GM18907 (cell line): ENCODE measurements at regions not wholly inside any gene's neighbourhood (a gene's known extent, or its start where the extent isn't known, plus 50 kb on each side); places are given as distances from the start of the nearest gene placed in this dataset.

Experiments used
- ATAC-seq: cut with Tn5 transposase; IDR thresholded peaks from one replicate; pipeline ENCODE4 v1.9.1; 2021; ENCODE audit warnings: mild to moderate bottlenecking, moderate library complexity; ENCODE audit not compliant: unreplicated experiment

DNA sequence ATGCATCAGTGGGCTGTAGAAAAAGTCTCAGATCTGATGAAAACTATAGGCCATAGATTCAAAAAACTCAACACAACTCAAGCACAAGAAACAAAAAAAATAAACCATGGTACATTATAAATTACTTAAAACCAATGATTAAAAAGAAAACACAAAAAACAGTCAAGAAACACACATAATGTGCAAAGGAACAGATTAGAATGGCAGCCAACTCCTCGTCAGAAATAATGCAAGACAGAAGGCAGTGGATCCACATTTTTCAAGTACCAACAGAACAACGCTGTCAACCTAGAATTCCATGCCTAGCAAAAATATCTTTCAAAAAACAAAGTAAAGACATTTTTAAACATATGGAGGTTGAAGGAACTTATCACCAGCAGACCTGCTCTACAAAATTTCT, 69.7 kb downstream of the PSMB1 start:
- no peak for ATAC-seq

GRCh38 chr6:170480050-170480692, 72.9 kb downstream of the PSMB1 start:
- ATAC-seq: no peak

DNA sequence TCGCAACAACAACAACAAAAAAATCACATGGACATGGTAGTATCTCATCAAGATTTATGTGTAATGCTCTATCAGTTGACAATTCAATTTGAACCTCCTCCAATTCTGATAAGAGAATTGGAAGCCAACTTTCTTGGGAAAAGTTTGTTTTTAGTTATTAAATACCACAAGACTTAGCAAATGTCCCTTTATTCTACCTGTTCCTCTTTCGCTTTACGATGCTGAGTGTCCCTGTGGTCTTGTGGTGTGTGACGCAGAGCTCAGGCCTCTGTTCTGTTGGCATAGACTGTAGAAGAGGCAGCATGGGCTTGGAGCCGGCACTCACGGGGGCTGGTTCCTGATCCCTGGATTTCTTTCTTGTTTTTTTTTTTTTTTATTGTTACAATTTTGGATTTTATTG, 76.7 kb downstream of the PSMB1 start:
- ATAC-seq: no peak

DNA sequence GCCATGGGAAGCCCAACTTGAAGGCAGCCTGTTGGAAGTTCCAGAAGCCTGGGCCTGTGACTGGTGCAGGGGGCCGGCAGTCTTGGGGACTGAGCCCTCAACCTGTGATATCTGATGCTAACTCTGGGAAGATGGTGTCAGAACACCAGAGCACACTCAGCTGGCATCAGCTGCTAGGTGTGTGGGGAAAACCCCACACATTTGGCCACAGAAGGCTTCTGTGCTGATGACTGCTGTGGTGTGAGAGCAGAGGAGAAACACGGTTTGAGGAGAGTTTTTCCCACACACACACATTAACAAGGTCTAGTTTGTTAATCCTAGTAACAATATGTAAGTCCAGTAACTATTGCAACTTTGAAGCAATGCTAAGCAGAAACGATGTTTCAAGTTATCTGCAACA, 78.0 kb downstream of the PSMB1 start:
- no peak for ATAC-seq

DNA sequence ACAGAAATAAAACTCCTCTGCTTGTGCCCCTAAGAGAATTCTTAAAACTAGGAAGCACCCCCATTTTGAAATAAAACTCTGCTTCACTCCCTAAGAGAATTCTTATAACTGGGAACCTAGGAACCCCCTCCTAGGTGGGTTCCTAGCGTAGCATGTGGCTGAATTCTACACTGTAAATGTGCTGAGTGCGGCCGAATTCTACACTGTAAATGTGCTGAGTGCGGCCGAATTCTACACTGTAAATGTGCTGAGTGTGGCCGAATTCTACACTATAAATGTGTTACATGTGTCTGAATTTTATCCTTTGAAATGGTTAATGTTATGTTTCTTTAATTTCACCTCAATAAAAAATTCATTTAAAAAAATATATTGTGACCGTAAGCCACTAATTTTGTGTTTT, 79.3 kb downstream of the PSMB1 start:
- no peak for ATAC-seq

DNA sequence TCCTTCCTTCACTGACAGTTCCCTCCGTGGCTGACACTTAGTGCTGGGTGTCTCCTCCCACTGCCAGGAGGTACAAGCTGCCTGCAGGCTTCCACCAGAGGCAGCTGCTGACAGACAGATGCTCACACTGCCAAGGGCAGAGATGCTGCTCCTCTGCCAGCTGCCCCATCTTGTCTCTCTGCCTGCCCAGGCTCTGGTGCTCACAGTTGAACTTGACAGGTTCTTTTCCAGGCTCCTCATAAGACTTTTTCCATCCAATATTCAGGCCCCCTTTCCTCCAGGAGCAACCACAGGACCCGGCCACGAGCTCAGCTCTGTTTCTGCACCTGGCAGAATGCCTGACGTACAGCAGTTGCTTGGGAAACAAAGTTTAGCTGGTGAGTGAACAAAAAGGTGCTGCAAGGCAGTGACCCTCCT, 79.8 kb downstream of the PSMB1 start:
- no peak for ATAC-seq

DNA sequence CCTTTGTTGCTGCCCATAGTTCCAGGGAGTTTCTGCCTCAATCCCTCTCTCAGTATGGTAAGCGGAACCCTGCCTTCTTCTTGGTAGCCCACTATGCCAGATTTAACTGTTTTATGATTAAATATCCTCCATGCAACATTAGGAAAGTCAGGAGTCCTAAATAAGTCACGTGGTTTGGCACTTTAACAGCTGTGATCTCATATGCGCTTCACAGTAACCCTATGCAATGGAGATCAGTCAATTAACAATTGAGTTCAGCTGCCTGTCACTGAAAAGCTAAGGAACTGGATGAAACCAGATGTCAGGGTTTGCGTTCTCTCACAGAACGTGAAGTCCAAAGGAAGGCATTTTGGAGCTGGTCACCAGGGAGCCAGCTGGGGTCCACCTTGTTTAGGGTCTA, 81.6 kb downstream of the PSMB1 start:
- no peak for ATAC-seq

DNA sequence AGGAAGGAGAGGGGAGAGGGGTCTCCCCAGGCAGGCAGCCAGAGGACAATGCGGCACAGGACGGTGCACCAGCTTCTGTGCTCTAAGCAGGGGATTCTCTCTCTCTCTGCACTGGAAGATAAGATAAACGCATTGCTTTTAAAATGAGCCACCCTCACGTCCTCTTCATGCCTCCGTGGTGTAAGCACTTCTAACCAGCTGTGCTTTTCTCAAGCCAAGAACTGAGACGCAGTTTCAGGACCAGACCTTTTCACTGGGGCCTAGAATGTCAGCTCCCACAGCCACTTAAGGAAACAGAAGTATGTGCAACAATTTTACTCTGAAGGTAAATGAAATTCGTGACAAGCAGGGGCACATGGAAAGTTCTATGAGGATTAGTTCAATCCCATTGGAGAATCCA, 82.4 kb downstream of the PSMB1 start:
- no peak for ATAC-seq

- ATAC-seq: no peak
These were observed 88.6 kb downstream of the PSMB1 start for GRCh38 chr6:170464524-170464979.

DNA sequence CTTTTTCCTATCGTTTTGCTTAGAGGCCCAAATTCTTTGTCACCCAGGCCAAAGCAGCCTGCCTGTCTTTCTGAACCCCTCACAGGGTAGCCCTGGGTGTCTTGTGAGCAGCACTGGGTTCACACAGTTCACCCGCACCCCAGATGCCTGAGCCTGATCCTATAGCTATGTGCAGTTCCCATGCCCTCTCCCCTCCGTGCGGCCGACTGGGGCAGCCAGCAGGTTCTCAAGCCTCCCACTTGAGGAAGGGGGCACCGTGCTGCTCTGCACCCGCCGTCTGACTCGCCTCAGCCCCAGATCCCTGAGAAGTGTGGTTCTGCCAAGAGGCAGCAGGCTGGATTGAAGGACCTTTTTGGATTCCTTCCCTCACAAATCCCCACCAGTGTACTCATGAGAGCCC, 89.0 kb downstream of the PSMB1 start:
- ATAC-seq: no peak

- no peak for ATAC-seq
These were observed 89.9 kb downstream of the PSMB1 start for GRCh38 chr6:170463101-170463721.

GRCh38 chr6:170462366-170463020, 90.6 kb downstream of the PSMB1 start:
- no peak for ATAC-seq

DNA sequence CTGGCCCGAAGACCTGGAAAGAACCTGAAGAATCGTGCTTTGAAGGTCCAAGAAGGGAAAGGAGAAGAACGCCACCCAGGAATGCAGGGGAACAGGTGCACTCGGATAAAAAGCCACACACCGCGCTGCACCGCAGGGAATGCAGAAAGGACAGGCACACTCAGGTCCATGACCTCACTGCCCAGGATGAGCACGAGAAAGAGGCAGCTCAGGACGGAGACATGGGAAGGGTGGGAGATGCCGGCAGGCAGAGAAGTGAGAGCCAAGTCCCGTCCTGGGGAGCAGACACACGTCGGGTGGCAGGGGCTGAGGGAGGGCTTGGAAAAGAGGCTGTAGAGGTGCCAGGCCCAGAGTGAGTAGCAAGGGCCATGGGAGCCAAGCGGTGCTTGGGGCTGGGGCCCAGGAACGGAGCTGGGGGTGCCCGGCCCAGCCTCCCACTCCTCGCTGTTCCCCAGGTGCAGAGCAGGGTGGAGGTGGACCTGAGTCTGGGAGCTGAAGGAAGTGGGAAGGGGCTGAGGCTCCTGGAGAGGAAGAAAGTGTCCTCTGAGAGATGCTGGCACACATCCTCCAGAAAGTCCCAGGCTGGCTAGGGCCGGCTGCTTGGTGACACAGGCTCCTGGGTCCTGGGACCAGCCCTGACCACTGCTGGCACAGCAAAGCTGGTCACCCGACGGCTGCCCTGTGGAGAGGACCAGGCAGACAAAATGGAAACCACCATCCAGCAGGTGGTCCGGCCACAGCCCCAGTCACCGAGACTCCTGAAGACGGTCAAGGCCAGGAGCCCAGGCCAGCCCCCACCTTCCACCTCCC, 91.3 kb downstream of the PSMB1 start:
- no peak for ATAC-seq

DNA sequence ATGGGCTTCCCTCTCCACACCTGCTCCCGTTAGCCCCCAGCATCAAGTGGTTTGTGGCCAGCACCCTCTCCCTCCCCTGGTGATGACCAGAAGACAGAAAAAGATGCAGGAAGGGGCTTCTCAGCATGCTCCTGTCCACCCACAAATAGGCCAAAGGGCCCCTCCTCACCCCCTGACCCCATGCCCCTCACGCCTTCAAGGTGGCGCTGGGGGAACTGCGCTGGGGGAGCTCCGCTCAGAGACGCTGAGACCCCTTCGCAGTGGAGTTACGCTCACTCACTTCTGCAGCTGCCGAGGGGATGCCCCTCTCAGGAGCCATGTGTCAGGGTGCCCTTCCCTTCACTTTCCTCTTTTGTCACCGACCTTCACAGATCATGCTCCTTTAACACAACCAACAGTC, 92.0 kb downstream of the PSMB1 start:
- no peak for ATAC-seq

GRCh38 chr6:170460641-170461040, 92.5 kb downstream of the PSMB1 start:
- no peak for ATAC-seq

GRCh38 chr6:170459451-170459850, 93.7 kb downstream of the PSMB1 start:
- ATAC-seq: peak; percentile 85

DNA sequence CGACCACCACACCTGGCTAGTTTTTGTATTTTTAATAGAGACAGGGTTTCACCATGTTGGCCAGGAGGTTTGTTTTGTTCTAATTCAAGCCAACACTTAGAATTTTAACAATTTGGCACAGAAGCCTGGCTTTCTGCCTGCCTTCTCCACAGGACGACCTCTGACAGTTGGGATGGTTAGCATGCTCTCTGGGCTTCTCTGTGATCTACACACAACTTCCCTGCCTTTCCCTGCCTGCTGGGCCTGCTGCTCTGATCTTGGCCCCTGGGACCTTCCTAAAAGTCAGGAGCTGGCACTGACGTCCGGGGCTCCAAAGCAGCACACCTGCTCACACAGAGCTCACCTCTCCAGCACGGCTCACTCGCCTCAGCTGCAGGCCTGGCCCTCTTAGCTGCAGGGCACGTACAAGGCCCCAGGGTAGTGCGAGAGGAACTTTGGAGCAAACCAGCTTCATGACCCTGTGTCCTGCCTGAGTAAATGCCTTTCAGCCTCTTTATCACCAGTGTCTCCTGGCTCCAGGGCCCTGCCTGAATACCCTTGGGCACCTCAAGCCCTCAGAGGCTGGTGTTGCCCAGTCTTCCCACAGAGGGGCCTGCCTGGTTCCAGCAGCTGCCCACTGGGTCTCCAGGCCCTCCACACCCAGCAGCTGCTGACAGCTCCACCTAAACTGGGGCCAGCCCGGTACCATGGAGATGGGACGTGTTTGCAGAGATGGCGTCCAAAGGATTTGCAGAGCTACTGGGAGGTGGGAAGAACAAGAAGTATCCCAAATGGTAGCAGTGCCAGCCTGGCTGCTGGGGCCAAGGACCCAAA, 96.0 kb downstream of the PSMB1 start:
- no peak for ATAC-seq
